BLaER1 (cell line): ENCODE measurements at regions not wholly inside any gene's neighbourhood (a gene's known extent, or its start where the extent isn't known, plus 50 kb on each side); places are given as distances from the start of the nearest gene placed in this dataset.
"Not testable (repeated sequence)": the region's sequence is repeated elsewhere in the genome, so short reads cannot be mapped to it uniquely, and the experiment has no call there.

Experiments
- H3K27ac ChIP-seq: shearing (Covaris generic); formaldehyde crosslinking; 2 replicates; pipeline ENCODE4 v1.8.1; 2022
- H3K27me3 ChIP-seq: shearing (Covaris generic); formaldehyde crosslinking; 2 replicates; pipeline ENCODE4 v1.8.1; 2022
- H3K36me3 ChIP-seq: shearing (Covaris generic); formaldehyde crosslinking; 2 replicates; pipeline ENCODE4 v1.8.1; 2022
- H3K4me1 ChIP-seq: shearing (Covaris generic); formaldehyde crosslinking; 2 replicates; pipeline ENCODE4 v1.8.1; 2022
- H3K4me2 ChIP-seq: shearing (Covaris generic); formaldehyde crosslinking; 2 replicates; pipeline ENCODE4 v1.8.1; 2022
- H3K4me3 ChIP-seq: shearing (Covaris generic); formaldehyde crosslinking; 2 replicates; pipeline ENCODE4 v1.8.1; 2022
- H3K9ac ChIP-seq: shearing (Covaris generic); formaldehyde crosslinking; 2 replicates; pipeline ENCODE4 v1.8.1; 2022
- H3K9me3 ChIP-seq: shearing (Covaris generic); formaldehyde crosslinking; 2 replicates; pipeline ENCODE4 v1.8.1; 2022
- H4K20me1 ChIP-seq: shearing (Covaris generic); formaldehyde crosslinking; 2 replicates; pipeline ENCODE4 v1.8.1; 2022
- Cebpa-rat ChIP-seq: shearing (Covaris generic); IDR thresholded peaks from 2 replicates; pipeline ENCODE4 v1.8.1; 2022

DNA sequence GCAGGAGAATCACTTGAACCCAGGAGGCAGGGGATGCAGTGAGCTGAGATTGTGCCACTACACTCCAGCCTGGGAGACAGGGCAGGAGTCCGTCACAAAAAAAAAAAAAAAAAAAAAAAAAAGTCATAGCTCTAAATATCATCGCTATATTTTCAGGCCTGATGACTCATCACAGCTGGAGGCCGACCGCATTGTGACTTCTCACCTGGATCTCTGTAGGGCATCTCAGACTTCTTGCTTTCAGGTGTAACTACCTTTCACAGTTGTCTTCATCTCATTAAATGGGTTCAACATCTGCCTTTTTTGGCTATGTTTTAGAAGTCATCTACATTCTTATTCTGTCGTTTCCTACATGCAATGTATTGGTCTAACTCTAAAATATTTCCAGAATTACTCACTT is 353.1 kb upstream of the MON1B start:
- no peak overlapping the region for H3K27ac ChIP-seq
- H3K4me2 ChIP-seq, result no peak overlapping the region
- TF ChIP-seq Cebpa-rat, result no peak
- no peaks in the 10 kb centered on the region for H3K9me3 ChIP-seq
- H3K4me3 ChIP-seq, result no peak overlapping the region
- H4K20me1 ChIP-seq, result no peaks in the 10 kb centered on the region
- H3K9ac ChIP-seq, result no peak overlapping the region
- no peaks in the 10 kb centered on the region for H3K36me3 ChIP-seq
- no peaks in the 10 kb centered on the region for H3K27me3 ChIP-seq
- H3K4me1 ChIP-seq, result no peaks in the 10 kb centered on the region

DNA sequence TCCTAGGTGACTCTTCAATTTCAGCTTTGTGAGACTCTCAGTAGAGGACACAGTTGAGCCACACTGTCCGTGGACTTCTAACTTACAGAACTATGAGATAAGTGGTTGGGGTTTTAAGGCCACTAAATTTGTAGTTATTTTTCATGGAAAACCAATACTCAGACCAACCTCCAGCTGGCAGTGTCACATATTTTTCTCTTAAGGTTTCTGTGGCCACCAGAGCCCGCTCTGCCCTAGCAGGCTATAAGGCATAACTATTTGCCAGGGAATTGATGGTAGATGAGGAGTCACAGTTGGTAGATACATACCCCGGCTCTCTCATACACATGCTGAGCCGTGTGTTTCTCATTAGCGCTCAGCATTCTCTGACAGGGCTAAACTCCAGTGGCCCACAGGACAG is 336.8 kb upstream of the MON1B start:
- H3K9me3 ChIP-seq, result no peaks in the 10 kb centered on the region
- H3K27me3 ChIP-seq, result no peaks in the 10 kb centered on the region
- TF ChIP-seq Cebpa-rat, result no peak
- H4K20me1 ChIP-seq, result no peaks in the 10 kb centered on the region
- no peaks in the 10 kb centered on the region for H3K36me3 ChIP-seq
- no peak overlapping the region for H3K9ac ChIP-seq
- no peaks in the 10 kb centered on the region for H3K4me1 ChIP-seq
- no peak overlapping the region for H3K4me2 ChIP-seq
- no peak overlapping the region for H3K4me3 ChIP-seq
- H3K27ac ChIP-seq, result no peak overlapping the region

- Histone ChIP-seq H3K27me3 (no peaks in the 10 kb centered on the region), H3K27ac (no peak overlapping the region), H4K20me1 (no peaks in the 10 kb centered on the region), H3K9ac (no peak overlapping the region), H3K36me3 (no peaks in the 10 kb centered on the region), H3K4me3 (no peak overlapping the region), H3K9me3 (no peaks in the 10 kb centered on the region), H3K4me1 (no peaks in the 10 kb centered on the region), H3K4me2 (no peak overlapping the region)
- no peak for TF ChIP-seq Cebpa-rat
Measured at GRCh38 chr16:76856112-76856511, 334.9 kb upstream of the MON1B start.

- Histone ChIP-seq H3K27ac (no peak overlapping the region), H3K4me1 (no peaks in the 10 kb centered on the region), H3K36me3 (no peaks in the 10 kb centered on the region), H3K4me3 (no peak overlapping the region), H3K4me2 (no peak overlapping the region), H3K27me3 (no peaks in the 10 kb centered on the region), H4K20me1 (no peaks in the 10 kb centered on the region), H3K9me3 (no peaks in the 10 kb centered on the region), H3K9ac (no peak overlapping the region)
- no peak for TF ChIP-seq Cebpa-rat
Measured at GRCh38 chr16:76857402-76857801, 333.6 kb upstream of the MON1B start.

GRCh38 chr16:76862901-76863300 is 328.1 kb upstream of the MON1B start:
- no peaks in the 10 kb centered on the region for H3K36me3 ChIP-seq
- no peak overlapping the region for H3K4me3 ChIP-seq
- no peaks in the 10 kb centered on the region for H3K4me1 ChIP-seq
- H3K9ac ChIP-seq, result no peak overlapping the region
- no peaks in the 10 kb centered on the region for H3K9me3 ChIP-seq
- TF ChIP-seq Cebpa-rat, result no peak
- H3K27me3 ChIP-seq, result no peaks in the 10 kb centered on the region
- H4K20me1 ChIP-seq, result no peaks in the 10 kb centered on the region
- no peak overlapping the region for H3K4me2 ChIP-seq
- no peak overlapping the region for H3K27ac ChIP-seq

- Histone ChIP-seq H3K4me1 (no peaks in the 10 kb centered on the region), H3K27ac (no peak overlapping the region), H3K36me3 (no peaks in the 10 kb centered on the region), H3K9ac (no peak overlapping the region), H3K27me3 (no peaks in the 10 kb centered on the region), H3K9me3 (no peaks in the 10 kb centered on the region), H3K4me3 (no peak overlapping the region), H3K4me2 (no peak overlapping the region), H4K20me1 (no peaks in the 10 kb centered on the region)
- TF ChIP-seq Cebpa-rat, result no peak
Measured at GRCh38 chr16:76866994-76867393, 324.0 kb upstream of the MON1B start.

GRCh38 chr16:76875898-76876297 is 315.1 kb upstream of the MON1B start:
- Histone ChIP-seq H3K4me1 (0 out of 2 replicates have a peak, but pooled peaks cover 8% of the 10 kb centered on the region), H3K27ac (no peak overlapping the region), H3K9ac (no peak overlapping the region), H4K20me1 (no peaks in the 10 kb centered on the region), H3K4me2 (peak overlapping the region; percentile 10; the same call in 1 of the 2 replicates), H3K4me3 (no peak overlapping the region), H3K27me3 (no peaks in the 10 kb centered on the region), H3K36me3 (no peaks in the 10 kb centered on the region), H3K9me3 (no peaks in the 10 kb centered on the region)
- no peak for TF ChIP-seq Cebpa-rat

DNA sequence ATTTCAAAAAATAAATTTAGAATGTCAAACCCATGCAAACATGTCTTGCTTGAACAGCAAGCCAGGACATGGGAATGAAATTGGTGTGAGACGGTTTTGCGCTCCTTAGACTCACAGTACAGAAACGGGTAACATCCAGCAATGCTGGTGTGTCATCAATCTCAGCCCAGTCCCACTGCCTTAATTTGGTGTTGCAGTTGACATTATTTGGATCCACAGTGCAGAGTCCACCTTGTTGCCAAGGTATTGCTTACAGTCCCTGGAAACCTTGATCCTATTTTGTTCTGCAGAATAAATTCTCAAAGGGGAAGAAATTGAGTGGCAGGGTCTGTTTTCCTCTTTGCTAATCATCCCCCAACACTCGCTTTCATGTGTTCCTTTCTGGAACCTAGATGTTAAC is 311.6 kb upstream of the MON1B start:
- no peak overlapping the region for H3K4me2 ChIP-seq
- no peak overlapping the region for H3K9ac ChIP-seq
- TF ChIP-seq Cebpa-rat, result no peak
- H3K36me3 ChIP-seq, result no peaks in the 10 kb centered on the region
- no peak overlapping the region for H3K27ac ChIP-seq
- H3K4me1 ChIP-seq, result 0 out of 2 replicates have a peak, but pooled peaks cover 8% of the 10 kb centered on the region
- no peak overlapping the region for H3K4me3 ChIP-seq
- no peaks in the 10 kb centered on the region for H3K27me3 ChIP-seq
- no peaks in the 10 kb centered on the region for H4K20me1 ChIP-seq
- no peaks in the 10 kb centered on the region for H3K9me3 ChIP-seq

DNA sequence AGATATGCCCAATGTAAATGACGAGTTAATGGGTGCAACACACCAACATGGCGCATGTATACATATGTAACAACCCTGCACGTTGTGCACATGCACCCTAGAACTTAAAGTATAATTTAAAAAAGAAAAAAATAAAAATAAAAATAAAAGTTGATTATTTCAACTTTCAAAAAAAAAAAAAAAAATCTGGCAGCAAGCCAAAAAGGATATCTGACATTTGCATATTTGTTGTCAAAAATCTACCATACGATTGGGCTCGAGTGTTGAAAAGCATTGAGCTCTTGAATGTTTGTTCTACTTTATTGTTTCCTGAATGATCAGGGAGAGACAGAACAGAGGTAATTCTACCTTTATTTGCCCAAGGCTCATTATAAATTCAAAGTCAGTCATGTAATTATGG is 310.5 kb upstream of the MON1B start:
- not testable (repeated sequence) for H3K27ac ChIP-seq, H3K27me3 ChIP-seq, H3K9me3 ChIP-seq, H3K4me3 ChIP-seq, H3K36me3 ChIP-seq, H3K4me2 ChIP-seq, H3K4me1 ChIP-seq, H3K9ac ChIP-seq, H4K20me1 ChIP-seq

GRCh38 chr16:76882105-76882504 is 308.9 kb upstream of the MON1B start:
- no peaks in the 10 kb centered on the region for H3K4me1 ChIP-seq
- TF ChIP-seq Cebpa-rat, result no peak
- H3K36me3 ChIP-seq, result no peaks in the 10 kb centered on the region
- no peaks in the 10 kb centered on the region for H3K9me3 ChIP-seq
- H3K4me2 ChIP-seq, result no peak overlapping the region
- H3K27ac ChIP-seq, result no peak overlapping the region
- H3K4me3 ChIP-seq, result no peak overlapping the region
- H4K20me1 ChIP-seq, result no peaks in the 10 kb centered on the region
- H3K9ac ChIP-seq, result no peak overlapping the region
- no peaks in the 10 kb centered on the region for H3K27me3 ChIP-seq

GRCh38 chr16:76883076-76883475 is 307.9 kb upstream of the MON1B start:
- H3K36me3 ChIP-seq, result no peaks in the 10 kb centered on the region
- no peak for TF ChIP-seq Cebpa-rat
- no peak overlapping the region for H3K27ac ChIP-seq
- no peak overlapping the region for H3K9ac ChIP-seq
- no peaks in the 10 kb centered on the region for H3K4me1 ChIP-seq
- H4K20me1 ChIP-seq, result no peaks in the 10 kb centered on the region
- no peak overlapping the region for H3K4me2 ChIP-seq
- no peaks in the 10 kb centered on the region for H3K9me3 ChIP-seq
- H3K27me3 ChIP-seq, result no peaks in the 10 kb centered on the region
- no peak overlapping the region for H3K4me3 ChIP-seq
